Smooth muscle cell (in vitro differentiated cells): ENCODE measurements at regions not wholly inside any gene's neighbourhood (a gene's known extent, or its start where the extent isn't known, plus 50 kb on each side); places are given as distances from the start of the nearest gene placed in this dataset.

Experiments
- DNase-seq: peaks from one replicate; lab custom pipeline; 2025; ENCODE audit not compliant: unreplicated experiment; lab: John Stamatoyannopoulos, UW
- H2AFZ ChIP-seq: fragments of 200-600 bp; sonication (generic); 2 replicates; pipeline ENCODE4 v1.6.0; 2016; ENCODE audit warnings: antibody characterized with exemption, low read depth, mild to moderate bottlenecking
- H3F3A ChIP-seq: fragments of 200-600 bp; sonication (generic); 2 replicates; pipeline ENCODE4 v1.6.0; 2017; ENCODE audit warnings: antibody characterized with exemption, low read depth
- H3K27ac ChIP-seq: fragments of 200-600 bp; sonication (generic); 2 replicates; pipeline ENCODE4 v1.5.1; 2016; ENCODE audit warnings: low read depth, mild to moderate bottlenecking
- H3K27me3 ChIP-seq: fragments of 200-600 bp; sonication (generic); 2 replicates; pipeline ENCODE4 v1.6.1; 2016; ENCODE audit warnings: low read depth, mild to moderate bottlenecking
- H3K36me3 ChIP-seq: fragments of 200-600 bp; sonication (generic); 2 replicates; pipeline ENCODE4 v1.5.1; 2016; ENCODE audit warnings: low read depth
- H3K4me1 ChIP-seq: fragments of 200-600 bp; sonication (generic); 2 replicates; pipeline ENCODE4 v1.5.1; 2016; ENCODE audit warnings: low read depth
- H3K4me2 ChIP-seq: fragments of 200-600 bp; sonication (generic); 2 replicates; pipeline ENCODE4 v1.6.0; 2016; ENCODE audit warnings: mild to moderate bottlenecking
- H3K4me3 ChIP-seq: fragments of 200-600 bp; sonication (generic); 2 replicates; pipeline ENCODE4 v1.5.1; 2016; ENCODE audit warnings: mild to moderate bottlenecking
- H3K79me2 ChIP-seq: fragments of 200-600 bp; sonication (generic); 2 replicates; pipeline ENCODE4 v1.6.0; 2016; ENCODE audit warnings: low read depth, mild to moderate bottlenecking
- H3K9ac ChIP-seq: fragments of 200-600 bp; sonication (generic); 2 replicates; pipeline ENCODE4 v1.6.0; 2016; ENCODE audit warnings: low read depth
- H3K9me3 ChIP-seq: fragments of 200-600 bp; sonication (generic); replicated peaks from 2 replicates; pipeline ENCODE4 v1.5.1; 2016; ENCODE audit warnings: low read depth
- H4K20me1 ChIP-seq: fragments of 200-600 bp; sonication (generic); 2 replicates; pipeline ENCODE4 v1.6.0; 2016; ENCODE audit warnings: low read depth
- CTCF ChIP-seq: fragments of 200-600 bp; sonication (generic); IDR thresholded peaks from 2 replicates; pipeline ENCODE4 v1.5.1; 2017; ENCODE audit warnings: borderline replicate concordance, mild to moderate bottlenecking, antibody characterized with exemption; ENCODE audit not compliant: insufficient read depth, poor library complexity, severe bottlenecking
- WGBS: methylation state at CpG from one replicate; pipeline ENCODE4 v1.1.7; 2016; ENCODE audit warnings: low lambda C conversion rate; 5-methylcytosine and 5-hydroxymethylcytosine counted together

- H3K27ac ChIP-seq: no peak overlapping the region
- no peak overlapping the region for H3K9ac ChIP-seq
- no peaks in the 10 kb centered on the region for H3F3A ChIP-seq
- H3K4me3 ChIP-seq: no peak overlapping the region
- no peak for DNase-seq
- H4K20me1 ChIP-seq: no peaks in the 10 kb centered on the region
- no peaks in the 10 kb centered on the region for H3K27me3 ChIP-seq
- 77% methylated on average over 2 of the region's 2 CpGs for WGBS
- H3K4me2 ChIP-seq: no peak overlapping the region
- no peaks in the 10 kb centered on the region for H3K36me3 ChIP-seq
- H3K4me1 ChIP-seq: no peaks in the 10 kb centered on the region
- TF ChIP-seq CTCF: no peak
- H3K9me3 ChIP-seq: no peaks in the 10 kb centered on the region
- H2AFZ ChIP-seq: no peak overlapping the region
- H3K79me2 ChIP-seq: no peaks in the 10 kb centered on the region
These were observed 288.9 kb upstream of the IRAK1BP1 start for GRCh38 chr6:78578430-78578829.

GRCh38 chr6:78580923-78581322, 286.4 kb upstream of the IRAK1BP1 start:
- Histone ChIP-seq H3K27me3 (no peaks in the 10 kb centered on the region), H3K79me2 (no peaks in the 10 kb centered on the region), H4K20me1 (no peaks in the 10 kb centered on the region), H3K9ac (no peak overlapping the region), H3K4me1 (no peaks in the 10 kb centered on the region), H3K4me3 (no peak overlapping the region), H3F3A (no peaks in the 10 kb centered on the region), H3K27ac (no peak overlapping the region), H2AFZ (no peak overlapping the region), H3K9me3 (no peaks in the 10 kb centered on the region), H3K36me3 (no peaks in the 10 kb centered on the region), H3K4me2 (no peak overlapping the region)
- TF ChIP-seq CTCF: no peak
- WGBS: 67% methylated on average over 2 of the region's 2 CpGs
- no peak for DNase-seq

- Histone ChIP-seq H3K4me1 (no peaks in the 10 kb centered on the region), H4K20me1 (no peaks in the 10 kb centered on the region), H3K27me3 (no peaks in the 10 kb centered on the region), H3K4me2 (no peak overlapping the region), H3K4me3 (no peak overlapping the region), H3K36me3 (no peaks in the 10 kb centered on the region), H3K27ac (no peak overlapping the region), H2AFZ (no peak overlapping the region), H3K9me3 (no peaks in the 10 kb centered on the region), H3K79me2 (no peaks in the 10 kb centered on the region), H3K9ac (no peak overlapping the region), H3F3A (no peaks in the 10 kb centered on the region)
- TF ChIP-seq CTCF: no peak
- WGBS: 93% methylated on average over 3 of the region's 3 CpGs
- DNase-seq: no peak
These were observed 284.3 kb upstream of the IRAK1BP1 start for GRCh38 chr6:78583079-78583478.

- H3K79me2 ChIP-seq: no peaks in the 10 kb centered on the region
- no peak overlapping the region for H3K4me2 ChIP-seq
- H3K36me3 ChIP-seq: no peaks in the 10 kb centered on the region
- TF ChIP-seq CTCF: no peak
- no peaks in the 10 kb centered on the region for H3F3A ChIP-seq
- WGBS: 74% methylated on average over 1 of the region's 1 CpG
- H3K27ac ChIP-seq: no peak overlapping the region
- DNase-seq: no peak
- no peaks in the 10 kb centered on the region for H3K4me1 ChIP-seq
- no peaks in the 10 kb centered on the region for H3K27me3 ChIP-seq
- H3K9me3 ChIP-seq: no peaks in the 10 kb centered on the region
- no peaks in the 10 kb centered on the region for H4K20me1 ChIP-seq
- no peak overlapping the region for H2AFZ ChIP-seq
- H3K9ac ChIP-seq: no peak overlapping the region
- H3K4me3 ChIP-seq: no peak overlapping the region
These were observed 277.9 kb upstream of the IRAK1BP1 start for GRCh38 chr6:78589436-78589835.
